Spinal cord (tissue), 9 donors: ENCODE measurements at regions not wholly inside any gene's neighbourhood (a gene's known extent, or its start where the extent isn't known, plus 50 kb on each side); places are given as distances from the start of the nearest gene placed in this dataset.
"Not testable (repeated sequence)": the region's sequence is repeated elsewhere in the genome, so short reads cannot be mapped to it uniquely, and the experiment has no call there.

Experiments used
- DNase-seq, 6 donors: peaks; one replicate each; pipeline versions ENCODE4 v3.0.0 to v3.0.0-alpha.2; 2013 to 2015; ENCODE audit warnings: low spot score in 6 of 6, low read depth in 4 of 6
- H3K27ac ChIP-seq: one replicate; pipeline ENCODE4 v1.5.1; 2013; ENCODE audit warnings: low read depth, low read length, control low read depth
- H3K27me3 ChIP-seq: one replicate; pipeline ENCODE4 v1.6.1; 2013; ENCODE audit warnings: low read length; ENCODE audit not compliant: control insufficient read depth, insufficient read depth
- H3K36me3 ChIP-seq: one replicate; pipeline ENCODE4 v1.6.1; 2013; ENCODE audit warnings: low read length; ENCODE audit not compliant: control insufficient read depth, insufficient read depth
- H3K4me1 ChIP-seq: one replicate; pipeline ENCODE4 v1.6.1; 2013; ENCODE audit warnings: low read length; ENCODE audit not compliant: control insufficient read depth, insufficient read depth
- H3K4me3 ChIP-seq: one replicate; pipeline ENCODE4 v1.5.1; 2013; ENCODE audit warnings: low read depth, low read length, control low read depth
- H3K9me3 ChIP-seq: one replicate; pipeline ENCODE4 v1.6.1; 2013; ENCODE audit warnings: low read length; ENCODE audit not compliant: control insufficient read depth, insufficient read depth
- WGBS: methylation state at CpG from one replicate; pipeline ENCODE4 v1.1.5; 2013; ENCODE audit warnings: missing lambda C conversion rate; ENCODE audit not compliant: insufficient coverage; 5-methylcytosine and 5-hydroxymethylcytosine counted together
- donor health status: healthy.

GRCh38 chr20:26220609-26221008, 524.0 kb upstream of the ZNF337 start:
- no CpG with 5 or more reads among the region's 1 CpG for WGBS
- H3K27me3 ChIP-seq, H3K36me3 ChIP-seq, H3K9me3 ChIP-seq, DNase-seq, H3K27ac ChIP-seq, H3K4me1 ChIP-seq, H3K4me3 ChIP-seq: not testable (repeated sequence)

- not testable (repeated sequence) for H3K36me3 ChIP-seq, H3K27me3 ChIP-seq, H3K27ac ChIP-seq, H3K4me1 ChIP-seq, DNase-seq, H3K4me3 ChIP-seq, H3K9me3 ChIP-seq
- 44% methylated on average over 1 of the region's 3 CpGs for WGBS
These were observed 522.9 kb upstream of the ZNF337 start for GRCh38 chr20:26219546-26219945.

- Histone ChIP-seq H3K36me3 (no peaks in the 10 kb centered on the region), H3K4me3 (no peak overlapping the region), H3K27ac (no peak overlapping the region), H3K27me3 (no peaks in the 10 kb centered on the region), H3K9me3 (no peaks in the 10 kb centered on the region), H3K4me1 (no peaks in the 10 kb centered on the region)
- WGBS: no CpG with 5 or more reads among the region's 3 CpGs
- no peak for DNase-seq
These were observed 521.6 kb upstream of the ZNF337 start for GRCh38 chr20:26218301-26218700.

- WGBS: 60% methylated on average over 1 of the region's 1 CpG
- H3K4me3 ChIP-seq: no peak overlapping the region
- no peak overlapping the region for H3K27ac ChIP-seq
- H3K9me3 ChIP-seq: no peaks in the 10 kb centered on the region
- no peak for DNase-seq
- H3K36me3 ChIP-seq: no peaks in the 10 kb centered on the region
- no peaks in the 10 kb centered on the region for H3K4me1 ChIP-seq
- no peaks in the 10 kb centered on the region for H3K27me3 ChIP-seq
These were observed 519.4 kb upstream of the ZNF337 start for GRCh38 chr20:26216025-26216424.

- peaks cover under 1% of the 10 kb centered on the region for H3K27me3 ChIP-seq
- H3K4me3 ChIP-seq: no peak overlapping the region
- DNase-seq: no peak
- H3K4me1 ChIP-seq: no peaks in the 10 kb centered on the region
- no peak overlapping the region for H3K27ac ChIP-seq
- no peaks in the 10 kb centered on the region for H3K36me3 ChIP-seq
- no CpG with 5 or more reads among the region's 3 CpGs for WGBS
- no peaks in the 10 kb centered on the region for H3K9me3 ChIP-seq
These were observed 518.3 kb upstream of the ZNF337 start for GRCh38 chr20:26214991-26215390.

DNA sequence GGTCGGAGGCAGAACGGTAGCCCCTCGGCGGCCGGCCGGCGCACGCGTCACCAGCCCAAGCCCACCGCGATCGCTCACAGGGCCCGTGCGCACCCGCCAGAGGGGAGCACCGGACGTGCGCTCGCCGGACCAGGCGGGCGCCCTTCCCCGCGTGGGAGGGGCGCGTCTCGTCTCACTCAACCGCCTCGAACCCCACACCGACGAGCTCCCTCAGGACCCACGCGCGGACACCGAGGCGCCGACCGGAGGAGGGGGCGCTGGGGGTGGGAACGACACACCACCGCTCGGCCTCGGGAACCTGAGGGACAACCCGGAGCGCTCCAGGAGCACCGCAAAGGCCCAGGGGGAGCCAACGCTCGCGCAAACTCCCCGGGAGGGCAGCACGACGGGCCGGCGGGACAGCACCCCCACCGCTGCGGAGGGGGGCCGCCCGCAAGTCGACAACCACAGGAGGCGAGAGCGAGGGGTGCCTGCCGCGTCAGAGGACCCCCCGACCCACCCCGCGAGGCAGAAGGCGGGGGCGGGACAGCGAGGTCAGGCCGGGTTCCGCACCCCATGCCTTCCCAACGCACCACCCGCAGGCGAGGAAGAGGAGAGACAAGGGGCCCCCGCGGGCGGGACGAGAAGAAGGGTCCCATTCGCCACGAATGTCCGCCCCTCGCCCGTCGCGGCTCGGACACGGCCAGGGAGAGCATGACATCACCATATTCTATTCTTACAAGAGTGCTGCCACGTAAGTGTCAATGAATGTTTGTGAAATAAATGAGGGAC, 512.7 kb upstream of the ZNF337 start:
- Histone ChIP-seq H3K9me3 (no peaks in the 10 kb centered on the region), H3K4me3 (no peak overlapping the region), H3K27ac (no peak overlapping the region), H3K4me1 (peaks cover 11% of the 10 kb centered on the region), H3K36me3 (no peaks in the 10 kb centered on the region), H3K27me3 (peaks cover 31% of the 10 kb centered on the region)
- peak in 2 of 6 donors; percentile 9 to 35 for DNase-seq
- 1% methylated on average over 73 of the region's 88 CpGs for WGBS

DNA sequence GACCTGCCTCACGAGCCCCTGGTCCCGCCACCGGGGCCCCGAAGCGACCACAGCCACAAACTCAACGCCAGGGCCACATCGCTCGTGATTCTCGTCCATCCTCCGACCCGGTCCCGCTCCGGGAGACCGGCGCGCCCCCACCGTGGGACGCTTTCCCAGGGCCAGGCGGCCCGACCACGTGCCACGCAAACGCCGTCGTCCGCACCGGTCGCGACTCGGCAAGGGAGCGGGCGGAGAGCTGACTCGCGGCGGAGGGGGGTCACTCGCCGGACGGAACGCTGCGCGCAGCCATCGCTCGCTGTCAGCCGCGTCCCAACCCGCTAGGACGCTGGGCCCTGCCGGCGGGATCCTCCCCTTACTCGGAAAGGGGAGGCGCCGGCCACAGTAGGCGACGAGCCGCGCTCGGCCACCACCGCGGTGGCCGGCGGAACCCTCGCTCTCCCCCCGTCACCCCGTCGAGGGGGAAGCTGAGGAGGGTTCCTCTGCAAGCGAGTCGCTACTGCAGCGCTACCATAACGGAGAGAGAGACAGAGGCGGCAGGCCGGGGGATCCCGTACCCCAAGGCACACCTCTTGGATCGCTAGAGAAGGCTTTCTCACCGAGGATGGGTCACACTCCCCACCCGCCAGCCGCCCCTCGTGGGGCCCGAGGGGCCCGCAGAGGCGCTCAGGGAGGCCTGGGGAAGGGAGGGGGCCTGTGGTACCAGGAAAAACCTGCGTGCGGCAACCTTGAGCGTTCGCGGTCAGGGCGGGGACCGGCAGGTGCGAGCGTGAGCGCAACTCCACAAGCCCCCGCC, 511.8 kb upstream of the ZNF337 start:
- Histone ChIP-seq H3K27ac (no peak overlapping the region), H3K9me3 (no peaks in the 10 kb centered on the region), H3K4me1 (peaks cover 11% of the 10 kb centered on the region), H3K4me3 (peak overlapping the region; percentile 24), H3K27me3 (peaks cover 31% of the 10 kb centered on the region), H3K36me3 (no peaks in the 10 kb centered on the region)
- peak in 2 of 6 donors; percentile 33 to 36 for DNase-seq
- under 1% methylated on average over 80 of the region's 91 CpGs for WGBS

GRCh38 chr20:26207967-26208295, 511.3 kb upstream of the ZNF337 start:
- under 1% methylated on average over 34 of the region's 35 CpGs for WGBS
- Histone ChIP-seq H3K4me1 (peaks cover 11% of the 10 kb centered on the region), H3K27me3 (peaks cover 31% of the 10 kb centered on the region)
- H3K4me3 ChIP-seq, H3K27ac ChIP-seq, H3K36me3 ChIP-seq, H3K9me3 ChIP-seq: not testable (repeated sequence)
- peak in 1 of 6 donors; percentile 4 for DNase-seq

GRCh38 chr20:26207237-26207966, 510.7 kb upstream of the ZNF337 start:
- Histone ChIP-seq H3K4me3 (no peak overlapping the region), H3K4me1 (peaks cover 11% of the 10 kb centered on the region), H3K36me3 (no peaks in the 10 kb centered on the region), H3K27ac (no peak overlapping the region), H3K27me3 (peaks cover 31% of the 10 kb centered on the region), H3K9me3 (no peaks in the 10 kb centered on the region)
- peak in 1 of 6 donors; percentile 2 for DNase-seq
- WGBS: no CpG with 5 or more reads among the region's 3 CpGs
